VCaP (cell line): ENCODE measurements at regions not wholly inside any gene's neighbourhood (a gene's known extent, or its start where the extent isn't known, plus 50 kb on each side); places are given as distances from the start of the nearest gene placed in this dataset.

ENCODE experiments used
- H3K27ac ChIP-seq: fragments of 450-650 bp; 2 replicates; pipeline ENCODE4 v1.5.1; 2017
- CTCF ChIP-seq: fragments of 450-650 bp; conservative IDR thresholded peaks from 2 replicates; pipeline ENCODE4 v1.5.1; 2017; ENCODE audit warnings: mild to moderate bottlenecking, moderate library complexity

GRCh38 chr9:86557063-86557766 is 203.0 kb upstream of the TUT7 start:
- no peak for TF ChIP-seq CTCF
- no peak overlapping the region for H3K27ac ChIP-seq

- TF ChIP-seq CTCF: no peak
Observed at GRCh38 chr9:86555661-86556060, 201.5 kb upstream of the TUT7 start.

DNA sequence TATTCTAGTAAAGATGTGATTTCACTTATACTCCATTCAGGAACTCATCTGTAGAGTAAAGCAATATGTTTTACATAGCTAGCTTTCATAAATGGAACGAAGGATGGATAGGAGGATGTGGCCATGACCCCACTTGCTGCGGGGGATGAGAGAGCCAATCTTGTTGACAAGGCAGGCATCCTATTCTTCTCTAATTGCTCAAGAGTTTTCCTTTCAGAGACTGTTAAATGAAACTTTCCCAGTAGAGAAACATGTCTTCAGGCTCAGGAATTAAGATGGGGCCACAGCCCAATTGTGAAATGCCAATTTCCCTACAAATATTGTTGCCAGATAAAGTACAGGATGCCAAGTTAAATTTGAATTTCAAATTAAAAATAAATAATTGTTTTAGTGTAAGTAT is 196.2 kb upstream of the TUT7 start:
- no peak overlapping the region for H3K27ac ChIP-seq
- TF ChIP-seq CTCF: no peak

More at GRCh38 chr9:86555661-86556060, 201.5 kb upstream of the TUT7 start:
- H3K27ac ChIP-seq: no peak overlapping the region

GRCh38 chr9:86549920-86550319 is 195.7 kb upstream of the TUT7 start:
- no peak overlapping the region for H3K27ac ChIP-seq
- no peak for TF ChIP-seq CTCF

DNA sequence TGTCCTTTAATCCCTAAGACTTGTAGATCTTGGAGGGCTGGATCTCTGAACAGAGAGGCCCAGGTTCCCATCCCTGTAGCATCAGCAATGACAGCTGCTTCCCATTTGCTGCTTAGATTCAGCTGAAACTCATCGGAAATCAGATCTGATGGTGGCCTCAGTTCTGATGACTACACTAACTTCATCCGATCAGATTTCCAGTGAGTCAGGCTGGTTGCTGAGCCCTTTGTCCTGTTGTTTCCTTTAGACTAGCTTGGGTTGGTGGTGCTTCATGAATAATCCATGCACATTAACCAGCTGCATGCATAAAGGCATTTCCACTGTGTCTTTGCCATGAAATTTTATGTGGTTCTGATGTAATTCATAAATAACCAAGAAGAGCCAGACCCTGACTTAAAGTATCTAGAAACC is 195.2 kb upstream of the TUT7 start:
- H3K27ac ChIP-seq: no peak overlapping the region
- TF ChIP-seq CTCF: no peak

- no peak overlapping the region for H3K27ac ChIP-seq
- TF ChIP-seq CTCF: no peak
Observed at GRCh38 chr9:86548220-86548619, 194.0 kb upstream of the TUT7 start.

GRCh38 chr9:86547571-86547970 is 193.4 kb upstream of the TUT7 start:
- no peak overlapping the region for H3K27ac ChIP-seq
- no peak for TF ChIP-seq CTCF
